Choroid plexus epithelial cell (primary cell): ENCODE measurements at regions not wholly inside any gene's neighbourhood (a gene's known extent, or its start where the extent isn't known, plus 50 kb on each side); places are given as distances from the start of the nearest gene placed in this dataset.
A peak's percentile ranks its signal among the peaks of the same experiment; 100 is the strongest.

Experiments
- DNase-seq: peaks from one replicate; pipeline ENCODE4 v3.0.0-alpha.2; 2010; ENCODE audit warnings: low read depth
- H3K4me3 ChIP-seq: 2 replicates; pipeline ENCODE4 v1.5.1; 2011; ENCODE audit warnings: low read depth, mild to moderate bottlenecking, control low read depth, low read length, moderate library complexity
- TF ChIP-seq, protein P1 (sequence below): conservative IDR thresholded peaks from 2 replicates; pipeline ENCODE4 v1.5.1; 2011; ENCODE audit warnings: low read depth, mild to moderate bottlenecking, control low read depth, inconsistent platforms, low read length, moderate library complexity

DNA sequence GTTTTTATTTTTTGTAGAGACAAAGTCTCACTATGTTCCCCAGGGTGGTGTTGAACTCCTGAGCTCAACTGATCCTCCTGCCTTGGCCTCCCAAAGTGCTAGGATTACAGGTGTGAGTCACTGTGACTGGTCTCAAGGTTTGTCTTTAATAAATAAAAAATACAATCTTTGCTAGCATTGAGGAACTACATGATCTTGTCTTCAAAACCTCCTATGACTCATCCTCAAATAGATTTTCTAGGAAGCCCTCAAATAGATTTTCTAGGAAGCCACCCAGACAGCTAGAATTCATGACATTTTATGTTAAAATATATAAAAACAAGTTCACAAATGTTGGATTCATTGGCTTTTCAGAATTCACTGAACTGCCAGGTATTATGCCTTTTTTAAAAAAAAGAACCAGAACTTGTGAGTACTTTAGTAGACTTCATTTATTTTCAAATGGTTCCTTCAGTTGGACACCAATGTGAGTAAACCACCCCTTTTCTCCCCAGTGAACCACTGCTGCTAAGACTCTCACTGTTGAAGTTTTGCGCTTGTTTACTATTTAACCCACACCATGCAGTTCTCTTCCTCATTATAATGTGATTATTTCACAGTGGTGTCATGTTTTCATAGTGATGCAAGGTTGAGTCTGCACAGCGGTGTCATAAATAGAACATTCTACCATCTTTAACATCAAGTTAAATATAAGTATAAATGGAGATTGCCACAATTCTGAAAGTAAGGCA, 303.9 kb downstream of the CASP12 start:
- TF ChIP-seq, protein P1, sequence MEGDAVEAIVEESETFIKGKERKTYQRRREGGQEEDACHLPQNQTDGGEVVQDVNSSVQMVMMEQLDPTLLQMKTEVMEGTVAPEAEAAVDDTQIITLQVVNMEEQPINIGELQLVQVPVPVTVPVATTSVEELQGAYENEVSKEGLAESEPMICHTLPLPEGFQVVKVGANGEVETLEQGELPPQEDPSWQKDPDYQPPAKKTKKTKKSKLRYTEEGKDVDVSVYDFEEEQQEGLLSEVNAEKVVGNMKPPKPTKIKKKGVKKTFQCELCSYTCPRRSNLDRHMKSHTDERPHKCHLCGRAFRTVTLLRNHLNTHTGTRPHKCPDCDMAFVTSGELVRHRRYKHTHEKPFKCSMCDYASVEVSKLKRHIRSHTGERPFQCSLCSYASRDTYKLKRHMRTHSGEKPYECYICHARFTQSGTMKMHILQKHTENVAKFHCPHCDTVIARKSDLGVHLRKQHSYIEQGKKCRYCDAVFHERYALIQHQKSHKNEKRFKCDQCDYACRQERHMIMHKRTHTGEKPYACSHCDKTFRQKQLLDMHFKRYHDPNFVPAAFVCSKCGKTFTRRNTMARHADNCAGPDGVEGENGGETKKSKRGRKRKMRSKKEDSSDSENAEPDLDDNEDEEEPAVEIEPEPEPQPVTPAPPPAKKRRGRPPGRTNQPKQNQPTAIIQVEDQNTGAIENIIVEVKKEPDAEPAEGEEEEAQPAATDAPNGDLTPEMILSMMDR, result no peak
- no peak overlapping the region for H3K4me3 ChIP-seq
- peak; percentile 45 for DNase-seq

DNA sequence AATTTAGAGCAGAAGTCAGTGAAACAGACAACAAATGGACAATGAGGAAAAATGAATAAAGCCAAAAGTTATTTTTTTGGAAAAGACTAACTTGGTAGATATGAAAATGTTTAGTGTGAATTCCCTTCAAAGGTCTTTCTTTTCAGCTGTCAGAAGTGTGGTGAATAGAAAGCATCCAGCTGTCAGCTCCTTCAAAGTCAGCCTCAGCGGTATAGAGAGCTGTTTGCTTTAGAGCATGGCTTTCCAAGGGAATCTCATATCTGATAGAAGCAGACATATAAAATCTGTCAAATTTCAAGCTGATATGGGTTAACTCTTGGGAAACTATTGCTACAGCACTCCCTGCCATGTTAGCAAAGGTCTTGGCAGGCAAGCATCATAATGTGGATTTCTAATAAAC, 309.3 kb downstream of the CASP12 start:
- TF ChIP-seq, protein P1, result no peak
- no peak overlapping the region for H3K4me3 ChIP-seq
- peak; percentile 19 for DNase-seq

DNA sequence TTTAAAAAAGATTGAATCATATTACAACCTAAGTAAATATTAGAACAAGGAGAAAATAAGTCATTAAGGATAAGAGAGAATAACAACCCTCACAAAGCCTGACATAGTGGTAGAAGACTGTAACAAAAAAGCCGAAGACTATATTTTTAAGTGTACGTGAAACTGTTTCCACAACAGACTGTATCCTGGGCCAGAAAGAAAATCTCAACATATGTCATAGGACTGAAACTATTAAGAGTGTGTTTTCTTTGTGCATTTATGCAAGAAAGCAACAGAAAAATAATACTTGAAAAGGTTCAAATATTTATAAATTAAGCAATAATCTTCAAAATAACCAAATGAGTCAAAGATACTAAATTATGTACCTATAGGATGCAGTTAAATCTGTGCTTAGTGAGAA, 309.8 kb downstream of the CASP12 start:
- H3K4me3 ChIP-seq, result no peak overlapping the region
- peak; percentile 5 for DNase-seq
- TF ChIP-seq, protein P1, result no peak

DNA sequence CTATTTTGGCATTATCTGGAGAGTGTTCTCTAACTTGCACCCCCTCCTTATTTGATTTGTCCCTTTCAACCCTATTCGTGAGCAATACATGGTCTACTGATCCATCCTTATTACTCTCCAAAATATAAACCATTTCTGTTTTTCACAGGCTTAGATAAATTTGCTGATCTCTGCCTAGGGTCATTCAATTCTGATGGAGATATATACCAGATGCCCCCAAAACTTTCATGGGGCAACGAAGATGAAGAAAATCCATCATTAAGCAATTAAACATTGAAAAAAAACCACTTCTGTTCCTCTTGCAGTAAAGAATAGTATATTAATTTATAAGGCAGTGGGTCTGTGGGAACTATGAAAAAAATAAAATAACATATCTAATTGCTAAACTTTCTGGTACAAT, 313.4 kb downstream of the CASP12 start:
- H3K4me3 ChIP-seq, result no peak overlapping the region
- TF ChIP-seq, protein P1, result no peak
- no peak for DNase-seq

DNA sequence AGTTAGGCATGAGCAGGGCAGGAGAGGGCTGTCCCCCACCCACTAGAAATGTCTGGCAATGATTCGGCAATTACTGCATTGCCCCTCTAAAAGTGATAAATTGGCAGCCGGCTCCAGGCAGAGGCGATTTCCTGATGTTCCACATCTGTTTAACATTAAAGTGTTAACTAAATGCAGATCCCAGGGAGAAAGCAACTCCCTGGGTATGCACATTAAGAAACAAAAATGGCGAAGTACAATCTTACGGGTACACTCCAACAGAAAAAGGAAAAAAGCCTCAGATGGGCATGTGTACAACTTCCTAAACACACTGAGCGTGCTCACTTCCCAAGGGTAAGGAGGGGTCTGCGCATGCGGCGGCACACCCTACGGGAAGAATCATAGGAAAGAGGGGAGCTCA, 314.4 kb downstream of the CASP12 start:
- H3K4me3 ChIP-seq, result no peak overlapping the region
- DNase-seq, result no peak
- TF ChIP-seq, protein P1, result no peak

DNA sequence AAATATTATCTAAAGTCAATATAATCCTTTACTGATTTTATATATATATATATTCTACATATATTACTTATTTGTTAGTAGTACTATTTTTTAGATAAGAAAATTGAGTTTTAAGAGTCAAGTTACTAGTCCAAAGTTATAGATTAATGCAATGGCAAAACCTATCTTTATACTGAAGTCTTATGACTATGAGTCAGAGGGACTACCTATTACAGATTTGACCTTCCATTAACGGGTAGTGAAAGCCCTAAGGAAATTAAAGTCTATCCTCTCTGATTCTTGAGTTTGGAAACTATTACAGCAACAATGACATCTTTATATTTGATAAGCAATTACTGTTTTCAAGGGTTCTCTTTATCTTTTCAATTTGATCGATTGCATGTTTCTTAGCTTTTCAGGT, 315.8 kb downstream of the CASP12 start:
- H3K4me3 ChIP-seq, result no peak overlapping the region
- peak; percentile 53 for DNase-seq
- TF ChIP-seq, protein P1, result no peak
